Esophagus (tissue), 2 donors: ENCODE measurements at regions not wholly inside any gene's neighbourhood (a gene's known extent, or its start where the extent isn't known, plus 50 kb on each side); places are given as distances from the start of the nearest gene placed in this dataset.

Experiments
- H3K27ac ChIP-seq, 2 donors: one replicate each; pipeline ENCODE4 v1.5.1; 2013; ENCODE audit warnings: low read depth in 2 of 2, mild to moderate bottlenecking in 2 of 2, inconsistent platforms in 1 of 2, low read length in 1 of 2, moderate library complexity in 1 of 2
- H3K27me3 ChIP-seq, 2 donors: one replicate each; pipeline ENCODE4 v1.6.1; 2013; ENCODE audit warnings: low read length in 2 of 2, control low read depth in 1 of 2, mild to moderate bottlenecking in 1 of 2; ENCODE audit not compliant: insufficient read depth in 2 of 2, control insufficient read depth in 1 of 2
- H3K36me3 ChIP-seq, 2 donors: one replicate each; pipeline ENCODE4 v1.6.1; 2013; ENCODE audit warnings: low read length in 1 of 2; ENCODE audit not compliant: control insufficient read depth in 2 of 2, insufficient read depth in 2 of 2
- H3K4me1 ChIP-seq, 2 donors: one replicate each; pipeline ENCODE4 v1.6.1; 2013; ENCODE audit warnings: low read length in 1 of 2; ENCODE audit not compliant: control insufficient read depth in 2 of 2, insufficient read depth in 2 of 2
- H3K4me3 ChIP-seq, 2 donors: one replicate each; pipeline ENCODE4 v1.5.1; 2013; ENCODE audit warnings: low read length in 2 of 2, mild to moderate bottlenecking in 2 of 2, low read depth in 1 of 2, moderate library complexity in 1 of 2
- H3K9me3 ChIP-seq, 2 donors: one replicate each; pipeline ENCODE4 v1.6.1; 2013; ENCODE audit warnings: mild to moderate bottlenecking in 2 of 2, low read depth in 1 of 2, low read length in 1 of 2, moderate library complexity in 1 of 2; ENCODE audit not compliant: control insufficient read depth in 2 of 2, insufficient read depth in 1 of 2
- WGBS, 2 donors: extraction: QIAGEN DNeasy Blood & Tissue Kit; methylation state at CpG; one replicate each; pipeline ENCODE4 v1.1.7; 2013; 5-methylcytosine and 5-hydroxymethylcytosine counted together
- donor health status: healthy with polysubstance abuse.
- donor health status: Bipolar disorder and iron deficiency.

- Histone ChIP-seq H3K36me3 (no peaks in the 10 kb centered on the region), H3K4me3 (no peak overlapping the region), H3K27ac (no peak overlapping the region), H3K9me3 (no peaks in the 10 kb centered on the region), H3K27me3 (no peaks in the 10 kb centered on the region), H3K4me1 (no peaks in the 10 kb centered on the region)
- WGBS, 2 donors, result 68 to 72% methylated on average over 1 of the region's 1 CpG
These were observed 196.6 kb downstream of the ARL4A start for GRCh38 chr7:12884033-12884432.

- 49 to 67% methylated on average over 3 of the region's 3 CpGs for WGBS, 2 donors
- H3K9me3 ChIP-seq, result no peaks in the 10 kb centered on the region
- H3K36me3 ChIP-seq, result no peaks in the 10 kb centered on the region
- H3K27ac ChIP-seq, result no peak overlapping the region
- no peaks in the 10 kb centered on the region for H3K27me3 ChIP-seq
- no peaks in the 10 kb centered on the region for H3K4me1 ChIP-seq
- no peak overlapping the region for H3K4me3 ChIP-seq
These were observed 197.5 kb downstream of the ARL4A start for GRCh38 chr7:12884856-12885440.

- Histone ChIP-seq H3K4me3 (no peak overlapping the region), H3K4me1 (no peaks in the 10 kb centered on the region), H3K9me3 (no peaks in the 10 kb centered on the region), H3K27me3 (no peaks in the 10 kb centered on the region), H3K27ac (no peak overlapping the region), H3K36me3 (no peaks in the 10 kb centered on the region)
- WGBS, 2 donors, result 60 to 68% methylated on average over 2 of the region's 2 CpGs
These were observed 201.3 kb downstream of the ARL4A start for GRCh38 chr7:12888717-12889116.

- Histone ChIP-seq H3K9me3 (no peaks in the 10 kb centered on the region), H3K27ac (no peak overlapping the region), H3K4me3 (no peak overlapping the region), H3K36me3 (no peaks in the 10 kb centered on the region), H3K4me1 (no peaks in the 10 kb centered on the region), H3K27me3 (no peaks in the 10 kb centered on the region)
- WGBS, 2 donors, result 85 to 90% methylated on average over 4 of the region's 4 CpGs
These were observed 202.0 kb downstream of the ARL4A start for GRCh38 chr7:12889391-12889790.

- Histone ChIP-seq H3K27me3 (no peaks in the 10 kb centered on the region), H3K9me3 (no peaks in the 10 kb centered on the region), H3K4me1 (no peaks in the 10 kb centered on the region), H3K4me3 (no peak overlapping the region), H3K36me3 (no peaks in the 10 kb centered on the region), H3K27ac (no peak overlapping the region)
- 93 to 97% methylated on average over 2 of the region's 2 CpGs for WGBS, 2 donors
These were observed 203.2 kb downstream of the ARL4A start for GRCh38 chr7:12890586-12890985.

GRCh38 chr7:12893292-12893691 lies 205.9 kb downstream of the ARL4A start:
- H3K4me3 ChIP-seq, result no peak overlapping the region
- no peaks in the 10 kb centered on the region for H3K4me1 ChIP-seq
- no peak overlapping the region for H3K27ac ChIP-seq
- no peaks in the 10 kb centered on the region for H3K27me3 ChIP-seq
- 60 to 70% methylated on average over 2 of the region's 2 CpGs for WGBS, 2 donors
- no peaks in the 10 kb centered on the region for H3K36me3 ChIP-seq
- no peaks in the 10 kb centered on the region for H3K9me3 ChIP-seq

- Histone ChIP-seq H3K36me3 (no peaks in the 10 kb centered on the region), H3K4me1 (no peaks in the 10 kb centered on the region), H3K9me3 (no peaks in the 10 kb centered on the region), H3K4me3 (no peak overlapping the region), H3K27ac (no peak overlapping the region), H3K27me3 (no peaks in the 10 kb centered on the region)
- 62 to 78% methylated on average over 3 of the region's 3 CpGs for WGBS, 2 donors
These were observed 207.9 kb downstream of the ARL4A start for GRCh38 chr7:12895296-12895695.

- Histone ChIP-seq H3K4me1 (no peaks in the 10 kb centered on the region), H3K27ac (no peak overlapping the region), H3K9me3 (no peaks in the 10 kb centered on the region), H3K36me3 (no peaks in the 10 kb centered on the region), H3K27me3 (no peaks in the 10 kb centered on the region), H3K4me3 (no peak overlapping the region)
- 49 to 64% methylated on average over 1 of the region's 1 CpG for WGBS, 2 donors
These were observed 208.9 kb downstream of the ARL4A start for GRCh38 chr7:12896316-12896715.

- WGBS, 2 donors, result 90 to 97% methylated on average over 2 of the region's 2 CpGs
These were observed 210.6 kb downstream of the ARL4A start for GRCh38 chr7:12898004-12898403.

GRCh38 chr7:12898620-12899019 lies 211.2 kb downstream of the ARL4A start:
- Histone ChIP-seq H3K27me3 (no peaks in the 10 kb centered on the region), H3K4me1 (peaks cover 0 to 2% of the 10 kb centered on the region in 2 donors), H3K36me3 (no peaks in the 10 kb centered on the region), H3K4me3 (no peak overlapping the region), H3K9me3 (no peaks in the 10 kb centered on the region), H3K27ac (no peak overlapping the region)
- WGBS, 2 donors, result 92 to 95% methylated on average over 3 of the region's 3 CpGs

More at GRCh38 chr7:12898004-12898403, 210.6 kb downstream of the ARL4A start:
- peaks cover 0 to 2% of the 10 kb centered on the region in 2 donors for H3K4me1 ChIP-seq
- no peaks in the 10 kb centered on the region for H3K27me3 ChIP-seq
- no peak overlapping the region for H3K4me3 ChIP-seq
- no peak overlapping the region for H3K27ac ChIP-seq
- no peaks in the 10 kb centered on the region for H3K36me3 ChIP-seq
- no peaks in the 10 kb centered on the region for H3K9me3 ChIP-seq
